ENCODE measurements at regions not wholly inside any gene's neighbourhood (a gene's known extent, or its start where the extent isn't known, plus 50 kb on each side); places are given as distances from the start of the nearest gene placed in this dataset.
A peak's percentile ranks its signal among the peaks of the same experiment; 100 is the strongest.

DNA sequence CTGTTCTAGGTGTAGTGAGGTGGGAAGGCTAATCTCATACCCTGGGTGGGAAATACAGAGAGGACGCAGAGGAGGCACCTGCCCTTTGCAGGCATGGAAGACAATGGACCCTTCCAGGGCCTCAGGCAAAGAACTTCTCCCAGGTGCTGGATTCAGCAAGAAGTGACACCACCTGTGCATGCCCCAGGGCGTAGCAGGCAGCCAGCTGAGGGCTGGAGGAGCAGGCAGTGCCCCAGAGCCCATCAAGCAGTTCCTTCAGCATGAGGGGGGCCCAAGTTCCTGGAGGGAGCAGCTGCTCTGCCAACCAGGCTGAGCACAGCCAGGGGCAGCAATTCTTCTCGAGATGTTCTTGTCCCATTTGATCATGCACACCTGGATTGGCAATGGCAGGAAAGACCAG is 170.3 kb upstream of the PDE10A start:
- Histone ChIP-seq H3K27ac (ENCODE audit: low read depth in 2 of 2, low read length in 2 of 2) (no peak overlapping the region), H3K4me1 (ENCODE audit: control insufficient read depth in 2 of 3, insufficient read depth in 2 of 3, low read depth in 1 of 3, low read length in 3 of 3) (peaks cover 3 to 21% (median 5%) of the 10 kb centered on the region in 3 donors), H3K36me3 (ENCODE audit: control insufficient read depth in 2 of 3, insufficient read depth in 3 of 3, low read length in 3 of 3) (no peaks in the 10 kb centered on the region), H3K9ac (ENCODE audit: low read length in 3 of 3) (no peak overlapping the region), H3K4me3 (ENCODE audit: low read length in 3 of 3) (no peak overlapping the region), H3K27me3 (ENCODE audit: control insufficient read depth, insufficient read depth, low read length) (no peaks in the 10 kb centered on the region), H3K9me3 (ENCODE audit: control insufficient read depth in 2 of 3, insufficient read depth in 1 of 3, low read length in 3 of 3) (no peaks in the 10 kb centered on the region)
- TF ChIP-seq, protein P1, sequence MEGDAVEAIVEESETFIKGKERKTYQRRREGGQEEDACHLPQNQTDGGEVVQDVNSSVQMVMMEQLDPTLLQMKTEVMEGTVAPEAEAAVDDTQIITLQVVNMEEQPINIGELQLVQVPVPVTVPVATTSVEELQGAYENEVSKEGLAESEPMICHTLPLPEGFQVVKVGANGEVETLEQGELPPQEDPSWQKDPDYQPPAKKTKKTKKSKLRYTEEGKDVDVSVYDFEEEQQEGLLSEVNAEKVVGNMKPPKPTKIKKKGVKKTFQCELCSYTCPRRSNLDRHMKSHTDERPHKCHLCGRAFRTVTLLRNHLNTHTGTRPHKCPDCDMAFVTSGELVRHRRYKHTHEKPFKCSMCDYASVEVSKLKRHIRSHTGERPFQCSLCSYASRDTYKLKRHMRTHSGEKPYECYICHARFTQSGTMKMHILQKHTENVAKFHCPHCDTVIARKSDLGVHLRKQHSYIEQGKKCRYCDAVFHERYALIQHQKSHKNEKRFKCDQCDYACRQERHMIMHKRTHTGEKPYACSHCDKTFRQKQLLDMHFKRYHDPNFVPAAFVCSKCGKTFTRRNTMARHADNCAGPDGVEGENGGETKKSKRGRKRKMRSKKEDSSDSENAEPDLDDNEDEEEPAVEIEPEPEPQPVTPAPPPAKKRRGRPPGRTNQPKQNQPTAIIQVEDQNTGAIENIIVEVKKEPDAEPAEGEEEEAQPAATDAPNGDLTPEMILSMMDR (IDR thresholded peaks at IDR 0.05; ENCODE audit: borderline replicate concordance, extremely low read depth, insufficient read depth), result no peak
- intact Hi-C loops (cut with DNase I), result no loop called here
- FAIRE-seq (no peak), DNase-seq (no peak)

DNA sequence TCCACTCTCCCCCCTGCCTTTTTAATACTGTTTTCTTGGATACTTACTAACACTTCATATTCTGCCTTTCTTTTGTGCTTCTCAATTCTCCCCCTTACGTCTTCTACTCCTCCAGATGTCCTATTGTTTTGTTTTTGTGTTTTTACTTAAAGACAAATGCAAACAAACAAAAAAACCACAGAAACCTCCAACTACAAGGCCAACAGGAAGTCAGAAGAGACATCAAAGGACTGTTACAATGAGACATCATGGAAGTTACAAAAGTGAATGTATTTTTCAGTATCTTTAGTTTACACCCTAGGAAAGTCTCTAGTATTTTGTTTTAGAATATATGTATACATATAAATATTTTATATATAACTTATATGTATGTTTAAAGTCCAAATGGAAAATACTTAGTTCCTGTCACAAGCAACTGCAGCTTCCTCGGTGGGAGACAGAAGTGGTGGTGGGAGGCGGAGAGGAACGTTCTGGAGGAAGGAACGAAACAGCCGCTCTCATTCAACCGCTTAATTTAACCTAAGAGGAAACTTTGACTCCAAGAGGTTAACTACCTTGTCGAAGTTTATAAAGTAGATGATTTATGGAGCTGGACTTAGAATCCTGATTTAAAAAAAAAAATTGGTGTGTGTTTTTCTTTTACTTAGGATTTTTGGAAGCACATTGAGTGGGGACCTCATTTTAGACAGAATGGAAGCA is 168.9 kb upstream of the PDE10A start:
- Histone ChIP-seq H3K36me3 (ENCODE audit: control insufficient read depth in 2 of 3, insufficient read depth in 3 of 3, low read length in 3 of 3) (no peaks in the 10 kb centered on the region), H3K27me3 (ENCODE audit: control insufficient read depth, insufficient read depth, low read length) (no peaks in the 10 kb centered on the region), H3K4me1 (ENCODE audit: control insufficient read depth in 2 of 3, insufficient read depth in 2 of 3, low read depth in 1 of 3, low read length in 3 of 3) (peaks cover 3 to 21% (median 5%) of the 10 kb centered on the region in 3 donors), H3K4me3 (ENCODE audit: low read length in 3 of 3) (no peak overlapping the region), H3K9ac (ENCODE audit: low read length in 3 of 3) (no peak overlapping the region), H3K27ac (ENCODE audit: low read depth in 2 of 2, low read length in 2 of 2) (no peak overlapping the region), H3K9me3 (ENCODE audit: control insufficient read depth in 2 of 3, insufficient read depth in 1 of 3, low read length in 3 of 3) (no peaks in the 10 kb centered on the region)
- intact Hi-C loops (cut with DNase I), result no loop called here
- no peak for FAIRE-seq
- peak in 2 of 5 donors; percentile 83 to 86 for DNase-seq
- TF ChIP-seq, protein P1 (IDR thresholded peaks at IDR 0.05; ENCODE audit: borderline replicate concordance, extremely low read depth, insufficient read depth), result no peak

GRCh38 chr6:165830761-165831160 is 167.7 kb upstream of the PDE10A start:
- DNase-seq, result no peak
- Histone ChIP-seq H3K36me3 (ENCODE audit: control insufficient read depth in 2 of 3, insufficient read depth in 3 of 3, low read length in 3 of 3) (no peaks in the 10 kb centered on the region), H3K4me1 (ENCODE audit: control insufficient read depth in 2 of 3, insufficient read depth in 2 of 3, low read depth in 1 of 3, low read length in 3 of 3) (peaks cover 3 to 21% (median 5%) of the 10 kb centered on the region in 3 donors), H3K27me3 (ENCODE audit: control insufficient read depth, insufficient read depth, low read length) (no peaks in the 10 kb centered on the region), H3K9me3 (ENCODE audit: control insufficient read depth in 2 of 3, insufficient read depth in 1 of 3, low read length in 3 of 3) (no peaks in the 10 kb centered on the region), H3K4me3 (ENCODE audit: low read length in 3 of 3) (no peak overlapping the region), H3K27ac (ENCODE audit: low read depth in 2 of 2, low read length in 2 of 2) (no peak overlapping the region), H3K9ac (ENCODE audit: low read length in 3 of 3) (no peak overlapping the region)
- intact Hi-C loops (cut with DNase I), result no loop called here
- TF ChIP-seq, protein P1 (IDR thresholded peaks at IDR 0.05; ENCODE audit: borderline replicate concordance, extremely low read depth, insufficient read depth), result no peak
- FAIRE-seq, result no peak

All from kidney (tissue), 13 donors.